HepG2 (cell line): ENCODE measurements at regions not wholly inside any gene's neighbourhood (a gene's known extent, or its start where the extent isn't known, plus 50 kb on each side); places are given as distances from the start of the nearest gene placed in this dataset.

Source experiments
- BRF2 ChIP-seq: sonication (generic); formaldehyde crosslinking; IDR thresholded peaks from 2 replicates; pipeline ENCODE4 v1.8.1; 2022; ENCODE audit warnings: mild to moderate bottlenecking, missing genetic modification reagents
- DBP ChIP-seq: sonication (generic); formaldehyde crosslinking; IDR thresholded peaks from 2 replicates; pipeline ENCODE4 v1.4.0; 2020; ENCODE audit warnings: missing genetic modification reagents; ENCODE audit errors: not compliant biosample characterization
- SKI ChIP-seq: fragments of 450-650 bp; IDR thresholded peaks from one replicate; pipeline ENCODE4 v1.6.1; 2018; ENCODE audit warnings: mild to moderate bottlenecking; ENCODE audit not compliant: partially characterized antibody
- ZNF704 ChIP-seq: sonication (generic); formaldehyde crosslinking; IDR thresholded peaks from 2 replicates; pipeline ENCODE4 v1.8.1; 2023; ENCODE audit warnings: mild to moderate bottlenecking, inconsistent platforms, moderate library complexity, missing genetic modification reagents, borderline replicate concordance
- ZNF883 ChIP-seq: sonication (generic); formaldehyde crosslinking; IDR thresholded peaks from 2 replicates; pipeline ENCODE4 v1.5.1; 2020; ENCODE audit warnings: mild to moderate bottlenecking, missing genetic modification reagents; ENCODE audit errors: not compliant biosample characterization

GRCh38 chr9:89548071-89548638, 50.2 kb upstream of the SEMA4D start (continued):
- TF ChIP-seq BRF2 (CRISPR knock-in tag): no peak
- TF ChIP-seq ZNF704 (CRISPR knock-in tag): no peak
- no peak for TF ChIP-seq ZNF883
- no peak for TF ChIP-seq SKI
- TF ChIP-seq DBP: no peak
